Loucy (cell line): ENCODE measurements at regions not wholly inside any gene's neighbourhood (a gene's known extent, or its start where the extent isn't known, plus 50 kb on each side); places are given as distances from the start of the nearest gene placed in this dataset.

Experiments used
- CTCF ChIP-seq: fragments of 200-600 bp; sonication (generic); conservative IDR thresholded peaks from 2 replicates; pipeline ENCODE4 v1.5.1; 2014; ENCODE audit warnings: mild to moderate bottlenecking, antibody characterized with exemption, low read length
- EZH2phosphoT487 ChIP-seq: fragments of 200-600 bp; IDR thresholded peaks from 2 replicates; pipeline ENCODE4 v1.6.1; 2018; ENCODE audit warnings: antibody characterized with exemption, mild to moderate bottlenecking, moderate library complexity, borderline replicate concordance

- no peak for TF ChIP-seq EZH2phosphoT487
- no peak for TF ChIP-seq CTCF
Observed at GRCh38 chr22:19615867-19616581, 91.8 kb upstream of the CLDN5 start.
